C4-2B (cell line): ENCODE measurements at regions not wholly inside any gene's neighbourhood (a gene's known extent, or its start where the extent isn't known, plus 50 kb on each side); places are given as distances from the start of the nearest gene placed in this dataset.
"Not testable (repeated sequence)": the region's sequence is repeated elsewhere in the genome, so short reads cannot be mapped to it uniquely, and the experiment has no call there.

ENCODE experiments used
- ZFX ChIP-seq: fragments of 450-650 bp; IDR thresholded peaks from 2 replicates; pipeline ENCODE4 v1.6.1; 2017
- TF ChIP-seq, protein P1 (sequence below): fragments of 450-650 bp; conservative IDR thresholded peaks from 2 replicates; pipeline ENCODE4 v1.5.1; 2017; ENCODE audit warnings: mild to moderate bottlenecking

DNA sequence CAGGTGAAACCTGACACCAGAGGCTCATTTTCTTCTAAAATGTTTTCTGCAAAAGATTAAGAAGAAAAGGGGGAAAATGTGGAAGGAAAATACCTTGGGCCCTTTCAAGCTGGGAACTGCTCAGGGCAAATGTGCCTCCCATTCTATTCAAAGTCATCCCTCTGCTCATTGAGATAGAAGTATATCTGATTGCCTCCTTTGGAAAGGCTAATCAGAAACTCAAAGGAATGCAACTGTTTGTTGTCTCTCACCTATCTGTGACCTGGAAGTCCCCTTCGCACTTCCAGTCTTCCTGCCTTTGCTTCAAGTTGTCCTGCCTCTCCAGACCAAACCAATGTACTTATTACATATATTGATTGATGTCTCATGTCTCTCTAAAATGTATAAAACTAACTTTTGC is 102.4 kb upstream of the MAP3K4 start:
- TF ChIP-seq, protein P1, sequence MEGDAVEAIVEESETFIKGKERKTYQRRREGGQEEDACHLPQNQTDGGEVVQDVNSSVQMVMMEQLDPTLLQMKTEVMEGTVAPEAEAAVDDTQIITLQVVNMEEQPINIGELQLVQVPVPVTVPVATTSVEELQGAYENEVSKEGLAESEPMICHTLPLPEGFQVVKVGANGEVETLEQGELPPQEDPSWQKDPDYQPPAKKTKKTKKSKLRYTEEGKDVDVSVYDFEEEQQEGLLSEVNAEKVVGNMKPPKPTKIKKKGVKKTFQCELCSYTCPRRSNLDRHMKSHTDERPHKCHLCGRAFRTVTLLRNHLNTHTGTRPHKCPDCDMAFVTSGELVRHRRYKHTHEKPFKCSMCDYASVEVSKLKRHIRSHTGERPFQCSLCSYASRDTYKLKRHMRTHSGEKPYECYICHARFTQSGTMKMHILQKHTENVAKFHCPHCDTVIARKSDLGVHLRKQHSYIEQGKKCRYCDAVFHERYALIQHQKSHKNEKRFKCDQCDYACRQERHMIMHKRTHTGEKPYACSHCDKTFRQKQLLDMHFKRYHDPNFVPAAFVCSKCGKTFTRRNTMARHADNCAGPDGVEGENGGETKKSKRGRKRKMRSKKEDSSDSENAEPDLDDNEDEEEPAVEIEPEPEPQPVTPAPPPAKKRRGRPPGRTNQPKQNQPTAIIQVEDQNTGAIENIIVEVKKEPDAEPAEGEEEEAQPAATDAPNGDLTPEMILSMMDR = not testable (repeated sequence)
- TF ChIP-seq ZFX = not testable (repeated sequence)
